ENCODE measurements at regions not wholly inside any gene's neighbourhood (a gene's known extent, or its start where the extent isn't known, plus 50 kb on each side); places are given as distances from the start of the nearest gene placed in this dataset.

DNA sequence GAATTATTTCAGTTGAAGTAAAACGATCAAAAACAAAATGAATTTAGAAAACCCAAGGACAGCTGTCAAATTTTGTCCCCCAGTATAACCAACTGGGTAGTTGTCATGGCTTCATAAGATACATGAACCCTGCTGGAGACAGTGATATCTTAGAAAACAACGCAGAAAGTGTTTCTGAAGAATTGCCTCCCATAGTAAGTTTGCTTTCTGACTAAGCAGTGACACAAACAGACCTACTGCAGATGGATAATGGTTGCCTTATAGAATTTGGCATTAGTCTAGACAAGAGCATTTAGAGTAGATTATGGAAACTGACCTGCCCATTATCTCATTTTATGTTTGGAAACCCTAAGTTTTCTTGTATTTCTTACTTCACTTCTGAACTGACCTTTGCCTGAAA is 187.7 kb upstream of the KCNN2 start:
- Histone ChIP-seq H3K36me3 (ENCODE audit: insufficient read depth, low read length) (no peaks in the 10 kb centered on the region), H3K27me3 (ENCODE audit: insufficient read depth, low read length) (no peaks in the 10 kb centered on the region), H3K79me2 (ENCODE audit: control insufficient read depth, insufficient read depth, low read length, unreplicated experiment) (no peaks in the 10 kb centered on the region), H3K27ac (ENCODE audit: low read depth, low read length) (no peak overlapping the region), H3K4me3 (ENCODE audit: low read depth, low read length) (no peak overlapping the region), H2AFZ (ENCODE audit: low read length, unreplicated experiment) (no peak overlapping the region), H3K4me1 (ENCODE audit: control insufficient read depth, insufficient read depth, low read length, unreplicated experiment) (peaks cover 28% of the 10 kb centered on the region)

DNA sequence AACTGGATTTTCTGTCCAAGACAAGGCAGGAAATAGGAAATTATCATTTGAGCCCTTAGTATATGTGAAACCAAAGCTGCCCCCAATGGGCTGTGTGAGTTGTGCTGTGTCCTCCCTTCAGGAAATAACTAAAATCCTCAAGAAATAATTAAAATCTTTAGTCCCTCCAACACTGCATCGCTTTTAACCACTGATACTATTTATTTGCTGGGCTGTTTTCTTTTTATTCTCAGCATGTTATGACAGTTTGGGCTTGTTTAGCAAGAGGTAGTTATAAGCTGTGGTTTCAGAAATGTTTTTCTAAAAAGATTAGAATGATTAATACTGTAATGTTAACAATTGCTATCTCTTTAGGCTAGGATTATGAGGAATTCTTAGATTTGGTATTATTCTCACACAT is 187.0 kb upstream of the KCNN2 start:
- H3K27me3 ChIP-seq (ENCODE audit: insufficient read depth, low read length), result no peaks in the 10 kb centered on the region
- H2AFZ ChIP-seq (ENCODE audit: low read length, unreplicated experiment), result peak overlapping the region; percentile 34
- no peaks in the 10 kb centered on the region for H3K36me3 ChIP-seq (ENCODE audit: insufficient read depth, low read length)
- H3K27ac ChIP-seq (ENCODE audit: low read depth, low read length), result peak overlapping the region; percentile 68; the same call in 1 of the 2 replicates
- peaks cover 28% of the 10 kb centered on the region for H3K4me1 ChIP-seq (ENCODE audit: control insufficient read depth, insufficient read depth, low read length, unreplicated experiment)
- no peaks in the 10 kb centered on the region for H3K79me2 ChIP-seq (ENCODE audit: control insufficient read depth, insufficient read depth, low read length, unreplicated experiment)
- H3K4me3 ChIP-seq (ENCODE audit: low read depth, low read length), result no peak overlapping the region

DNA sequence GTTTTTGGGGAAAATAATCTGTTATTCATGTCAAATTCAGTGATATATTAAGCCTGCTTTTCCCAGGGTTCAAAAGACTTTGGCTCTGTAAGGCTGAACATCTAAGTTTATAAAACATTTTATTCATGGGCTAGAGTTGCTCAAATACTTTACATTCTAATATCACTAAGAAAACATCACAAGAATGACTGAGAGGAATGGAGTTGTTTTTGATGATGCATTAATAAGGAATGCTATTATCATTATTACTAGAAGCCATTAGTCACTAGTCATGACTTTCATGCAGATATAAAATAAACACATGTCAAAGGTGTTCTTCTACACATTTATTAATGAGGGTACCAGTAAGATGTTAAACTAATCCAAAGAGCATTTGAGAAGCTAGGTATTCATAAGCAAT is 185.5 kb upstream of the KCNN2 start:
- Histone ChIP-seq H3K4me3 (ENCODE audit: low read depth, low read length) (0 out of 2 replicates have a peak overlapping the region, but pooled peaks have one; percentile 2), H3K27me3 (ENCODE audit: insufficient read depth, low read length) (no peaks in the 10 kb centered on the region), H3K4me1 (ENCODE audit: control insufficient read depth, insufficient read depth, low read length, unreplicated experiment) (peaks cover 28% of the 10 kb centered on the region), H3K79me2 (ENCODE audit: control insufficient read depth, insufficient read depth, low read length, unreplicated experiment) (no peaks in the 10 kb centered on the region), H3K27ac (ENCODE audit: low read depth, low read length) (peak overlapping the region; percentile 68), H3K36me3 (ENCODE audit: insufficient read depth, low read length) (no peaks in the 10 kb centered on the region), H2AFZ (ENCODE audit: low read length, unreplicated experiment) (peak overlapping the region; percentile 10)

DNA sequence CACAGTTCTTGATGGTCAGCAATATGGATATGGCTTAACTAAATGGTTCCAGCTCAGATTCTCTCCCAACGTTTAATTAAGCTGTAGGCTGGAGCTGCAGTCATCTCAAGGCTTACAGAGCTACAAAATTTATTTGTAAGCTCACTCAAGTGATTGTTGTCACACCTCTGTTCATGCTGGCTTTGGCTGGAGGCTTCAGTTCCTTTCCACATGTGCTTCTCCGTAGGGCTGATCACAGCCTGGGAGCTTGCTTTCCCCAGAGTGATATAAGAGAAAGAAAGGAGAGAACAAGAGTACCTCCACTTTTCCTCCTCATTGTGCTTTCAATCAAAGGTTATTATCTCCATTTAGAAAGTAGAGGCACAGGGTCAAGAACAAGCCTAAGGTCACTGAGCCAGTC is 182.7 kb upstream of the KCNN2 start:
- Histone ChIP-seq H3K27ac (ENCODE audit: low read depth, low read length) (no peak overlapping the region), H3K4me1 (ENCODE audit: control insufficient read depth, insufficient read depth, low read length, unreplicated experiment) (peaks cover 27% of the 10 kb centered on the region), H3K27me3 (ENCODE audit: insufficient read depth, low read length) (no peaks in the 10 kb centered on the region), H3K79me2 (ENCODE audit: control insufficient read depth, insufficient read depth, low read length, unreplicated experiment) (no peaks in the 10 kb centered on the region), H3K36me3 (ENCODE audit: insufficient read depth, low read length) (no peaks in the 10 kb centered on the region), H2AFZ (ENCODE audit: low read length, unreplicated experiment) (no peak overlapping the region), H3K4me3 (ENCODE audit: low read depth, low read length) (no peak overlapping the region)

DNA sequence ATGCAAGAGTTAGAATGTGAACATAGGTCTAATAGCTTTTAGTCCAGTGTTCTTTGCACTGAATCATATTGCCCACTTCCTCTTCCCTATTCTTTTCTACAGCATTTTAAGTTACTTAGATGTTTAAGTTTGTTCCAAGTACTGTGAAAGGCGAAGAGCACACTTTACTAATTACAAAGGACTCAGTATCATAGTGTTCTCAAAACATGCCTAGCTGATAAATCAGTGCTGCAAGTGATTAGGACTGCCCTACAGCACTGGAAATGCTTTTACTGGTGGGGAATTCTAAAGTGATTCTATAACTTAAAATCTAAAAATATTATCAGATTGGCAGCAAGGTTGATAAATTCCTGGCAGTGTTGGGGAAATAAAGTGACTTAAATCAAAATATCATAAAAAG is 177.9 kb upstream of the KCNN2 start:
- Histone ChIP-seq H2AFZ (ENCODE audit: low read length, unreplicated experiment) (no peak overlapping the region), H3K36me3 (ENCODE audit: insufficient read depth, low read length) (no peaks in the 10 kb centered on the region), H3K4me1 (ENCODE audit: control insufficient read depth, insufficient read depth, low read length, unreplicated experiment) (no peaks in the 10 kb centered on the region), H3K79me2 (ENCODE audit: control insufficient read depth, insufficient read depth, low read length, unreplicated experiment) (no peaks in the 10 kb centered on the region), H3K27me3 (ENCODE audit: insufficient read depth, low read length) (no peaks in the 10 kb centered on the region), H3K27ac (ENCODE audit: low read depth, low read length) (0 out of 2 replicates have a peak overlapping the region, but pooled peaks have one; percentile 1), H3K4me3 (ENCODE audit: low read depth, low read length) (no peak overlapping the region)

DNA sequence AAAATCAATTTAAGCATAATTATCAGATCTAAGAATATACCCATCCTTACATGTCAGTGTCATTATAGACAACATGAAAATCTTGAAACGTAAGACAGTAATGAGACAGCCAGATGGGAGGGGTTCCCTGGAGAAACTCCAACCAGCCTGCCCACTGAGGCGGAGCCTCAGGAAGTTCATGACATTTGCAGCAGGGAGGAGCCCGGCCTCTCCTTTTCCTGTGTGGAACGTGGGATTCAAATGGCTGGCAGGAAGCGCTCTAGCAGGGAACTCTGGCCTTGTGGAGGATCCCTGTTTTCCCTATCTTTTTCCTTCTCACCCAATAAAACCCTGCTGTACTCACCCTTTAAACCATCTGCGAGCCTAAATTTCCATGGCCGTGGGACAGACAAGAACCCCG is 176.6 kb upstream of the KCNN2 start:
- Histone ChIP-seq H2AFZ (ENCODE audit: low read length, unreplicated experiment) (peak overlapping the region; percentile 69), H3K79me2 (ENCODE audit: control insufficient read depth, insufficient read depth, low read length, unreplicated experiment) (no peaks in the 10 kb centered on the region), H3K36me3 (ENCODE audit: insufficient read depth, low read length) (no peaks in the 10 kb centered on the region), H3K4me3 (ENCODE audit: low read depth, low read length) (peak overlapping the region; percentile 41; the same call in 1 of the 2 replicates), H3K27ac (ENCODE audit: low read depth, low read length) (no peak overlapping the region), H3K27me3 (ENCODE audit: insufficient read depth, low read length) (no peaks in the 10 kb centered on the region), H3K4me1 (ENCODE audit: control insufficient read depth, insufficient read depth, low read length, unreplicated experiment) (no peaks in the 10 kb centered on the region)

DNA sequence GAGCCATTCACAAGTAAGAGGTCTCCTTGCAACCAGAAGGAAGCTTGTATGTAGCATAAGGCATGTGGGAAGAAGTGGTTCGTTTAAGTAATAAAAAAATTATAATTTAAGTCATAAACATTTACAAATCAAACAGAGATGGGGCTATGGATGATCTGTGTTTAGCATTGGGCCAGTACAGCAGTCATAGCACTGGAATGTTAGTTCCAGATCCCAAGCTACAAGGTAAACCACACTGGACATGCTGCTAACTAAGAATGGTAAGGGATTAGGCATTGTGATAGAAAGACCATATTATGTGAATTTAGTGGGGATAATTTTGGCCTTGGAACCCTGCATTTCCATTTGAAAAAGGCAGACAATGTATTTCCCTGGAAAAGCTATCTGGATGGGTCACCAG is 170.4 kb upstream of the KCNN2 start:
- Histone ChIP-seq H3K27ac (ENCODE audit: low read depth, low read length) (peak overlapping the region; percentile 26; the same call in 1 of the 2 replicates), H3K4me1 (ENCODE audit: control insufficient read depth, insufficient read depth, low read length, unreplicated experiment) (peaks cover 12% of the 10 kb centered on the region), H3K79me2 (ENCODE audit: control insufficient read depth, insufficient read depth, low read length, unreplicated experiment) (no peaks in the 10 kb centered on the region), H3K36me3 (ENCODE audit: insufficient read depth, low read length) (no peaks in the 10 kb centered on the region), H2AFZ (ENCODE audit: low read length, unreplicated experiment) (no peak overlapping the region), H3K27me3 (ENCODE audit: insufficient read depth, low read length) (no peaks in the 10 kb centered on the region), H3K4me3 (ENCODE audit: low read depth, low read length) (no peak overlapping the region)

DNA sequence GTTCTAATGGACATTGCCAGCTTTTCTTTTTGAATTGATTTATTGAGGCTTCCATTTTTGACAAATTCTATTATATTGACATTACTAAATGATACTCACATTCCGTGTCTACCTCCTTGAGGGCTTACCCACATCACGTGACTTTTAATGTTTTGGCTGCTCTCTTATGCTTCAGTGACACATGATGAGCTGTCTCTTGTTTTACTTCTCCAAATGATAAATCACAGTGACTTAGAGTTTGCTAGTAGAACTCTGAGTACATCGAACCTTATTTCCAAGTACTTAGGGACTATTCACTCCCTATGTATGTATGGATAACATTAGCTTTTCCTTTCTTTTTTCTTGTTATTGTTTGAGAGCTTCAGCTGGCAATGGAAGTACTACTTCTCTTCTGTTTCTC is 169.8 kb upstream of the KCNN2 start:
- Histone ChIP-seq H3K4me3 (ENCODE audit: low read depth, low read length) (peak overlapping the region; percentile 46; the same call in 1 of the 2 replicates), H3K79me2 (ENCODE audit: control insufficient read depth, insufficient read depth, low read length, unreplicated experiment) (no peaks in the 10 kb centered on the region), H2AFZ (ENCODE audit: low read length, unreplicated experiment) (peak overlapping the region; percentile 82), H3K4me1 (ENCODE audit: control insufficient read depth, insufficient read depth, low read length, unreplicated experiment) (peaks cover 12% of the 10 kb centered on the region), H3K27me3 (ENCODE audit: insufficient read depth, low read length) (no peaks in the 10 kb centered on the region), H3K27ac (ENCODE audit: low read depth, low read length) (peak overlapping the region; percentile 46; the same call in 1 of the 2 replicates), H3K36me3 (ENCODE audit: insufficient read depth, low read length) (no peaks in the 10 kb centered on the region)

DNA sequence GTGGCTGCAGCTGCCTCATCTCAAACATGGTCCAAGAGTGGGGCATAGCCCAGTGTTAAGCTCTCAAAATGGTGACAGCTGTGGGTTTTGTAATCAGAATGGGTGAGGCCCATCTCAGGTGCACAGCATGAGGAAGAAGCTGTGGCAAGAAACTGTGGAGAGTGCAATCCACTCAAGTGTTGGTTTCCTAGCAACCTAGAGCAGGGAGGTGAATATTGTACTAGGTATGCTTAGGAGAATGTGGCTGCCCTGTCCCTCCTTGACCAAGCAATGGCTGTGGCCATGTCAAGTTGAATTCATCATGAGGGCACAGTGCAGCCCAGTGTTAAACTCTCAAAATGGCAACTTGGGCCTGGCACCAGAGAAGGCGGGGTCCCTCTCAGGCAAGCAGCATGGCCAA is 160.5 kb upstream of the KCNN2 start:
- H3K4me1 ChIP-seq (ENCODE audit: control insufficient read depth, insufficient read depth, low read length, unreplicated experiment), result no peaks in the 10 kb centered on the region
- H3K79me2 ChIP-seq (ENCODE audit: control insufficient read depth, insufficient read depth, low read length, unreplicated experiment), result no peaks in the 10 kb centered on the region
- no peaks in the 10 kb centered on the region for H3K36me3 ChIP-seq (ENCODE audit: insufficient read depth, low read length)
- no peak overlapping the region for H3K4me3 ChIP-seq (ENCODE audit: low read depth, low read length)
- H3K27me3 ChIP-seq (ENCODE audit: insufficient read depth, low read length), result 0 out of 2 replicates have a peak, but pooled peaks cover 2% of the 10 kb centered on the region
- no peak overlapping the region for H3K27ac ChIP-seq (ENCODE audit: low read depth, low read length)
- H2AFZ ChIP-seq (ENCODE audit: low read length, unreplicated experiment), result no peak overlapping the region

DNA sequence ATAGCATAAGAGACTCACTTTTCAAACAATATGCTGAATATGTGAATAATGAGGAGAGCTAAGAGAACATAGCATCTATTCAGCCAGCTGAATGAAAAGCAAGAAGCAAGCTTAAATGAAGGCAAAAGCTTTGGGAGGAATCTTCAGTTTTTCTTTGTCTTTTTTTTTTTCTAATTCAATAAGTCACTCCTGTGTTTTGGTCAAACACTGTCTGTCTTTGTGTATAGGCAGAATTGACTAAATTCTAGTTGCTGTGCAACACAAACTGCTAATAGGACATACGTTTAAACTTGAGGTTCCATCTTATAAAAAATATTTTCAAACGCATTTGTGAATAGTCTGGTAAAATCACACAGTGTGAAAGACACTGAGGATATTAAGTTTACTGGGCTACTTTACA is 156.9 kb upstream of the KCNN2 start:
- Histone ChIP-seq H3K36me3 (ENCODE audit: insufficient read depth, low read length) (no peaks in the 10 kb centered on the region), H3K4me1 (ENCODE audit: control insufficient read depth, insufficient read depth, low read length, unreplicated experiment) (no peaks in the 10 kb centered on the region), H3K27me3 (ENCODE audit: insufficient read depth, low read length) (peaks cover 16% of the 10 kb centered on the region; the same call in 1 of the 2 replicates), H3K4me3 (ENCODE audit: low read depth, low read length) (no peak overlapping the region), H3K79me2 (ENCODE audit: control insufficient read depth, insufficient read depth, low read length, unreplicated experiment) (no peaks in the 10 kb centered on the region), H3K27ac (ENCODE audit: low read depth, low read length) (no peak overlapping the region), H2AFZ (ENCODE audit: low read length, unreplicated experiment) (no peak overlapping the region)

DNA sequence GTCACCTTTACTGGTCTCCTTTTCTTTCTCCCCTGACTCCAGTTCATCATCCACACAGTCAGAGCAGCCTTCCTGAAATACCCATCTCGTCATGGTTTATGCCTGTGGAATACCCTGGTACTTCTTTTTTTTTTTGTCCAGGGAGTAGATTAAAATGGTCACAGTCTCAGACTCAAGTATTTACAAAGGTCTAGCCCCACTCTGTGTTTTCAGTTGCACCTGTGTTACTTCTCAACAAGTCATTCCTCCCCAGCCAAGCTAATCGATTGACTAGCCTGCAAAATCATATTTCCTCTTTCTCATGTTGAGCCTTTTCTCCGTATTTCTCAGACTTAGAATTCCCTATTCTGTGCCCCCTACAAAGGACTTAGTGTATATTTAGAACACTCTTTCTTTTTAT is 155.2 kb upstream of the KCNN2 start:
- H3K79me2 ChIP-seq (ENCODE audit: control insufficient read depth, insufficient read depth, low read length, unreplicated experiment), result no peaks in the 10 kb centered on the region
- H3K36me3 ChIP-seq (ENCODE audit: insufficient read depth, low read length), result no peaks in the 10 kb centered on the region
- no peak overlapping the region for H3K27ac ChIP-seq (ENCODE audit: low read depth, low read length)
- H3K4me3 ChIP-seq (ENCODE audit: low read depth, low read length), result no peak overlapping the region
- peaks cover 16% of the 10 kb centered on the region; the same call in 1 of the 2 replicates for H3K27me3 ChIP-seq (ENCODE audit: insufficient read depth, low read length)
- H2AFZ ChIP-seq (ENCODE audit: low read length, unreplicated experiment), result no peak overlapping the region
- no peaks in the 10 kb centered on the region for H3K4me1 ChIP-seq (ENCODE audit: control insufficient read depth, insufficient read depth, low read length, unreplicated experiment)
